Colonic mucosa (tissue), 4 donors: ENCODE measurements at regions not wholly inside any gene's neighbourhood (a gene's known extent, or its start where the extent isn't known, plus 50 kb on each side); places are given as distances from the start of the nearest gene placed in this dataset.

Experiments used
- DNase-seq: peaks from one replicate; pipeline ENCODE4 v3.0.0-alpha.2; 2020
- H3K27ac ChIP-seq: fragments of 200-600 bp; one replicate; pipeline ENCODE4 v1.8.0; 2021
- H3K27me3 ChIP-seq: fragments of 200-600 bp; one replicate; pipeline ENCODE4 v1.8.0; 2021
- H3K36me3 ChIP-seq: fragments of 200-600 bp; one replicate; pipeline ENCODE4 v1.8.0; 2021
- H3K4me1 ChIP-seq: fragments of 200-600 bp; one replicate; pipeline ENCODE4 v1.8.0; 2021; ENCODE audit warnings: mild to moderate bottlenecking
- H3K4me3 ChIP-seq: fragments of 200-600 bp; one replicate; pipeline ENCODE4 v1.8.0; 2021
- H3K9ac ChIP-seq, 2 donors: one replicate each; pipeline ENCODE4 v1.7.0; 2013; ENCODE audit warnings: control low read depth in 2 of 2, low read depth in 2 of 2, low read length in 2 of 2
- H3K9me3 ChIP-seq: fragments of 200-600 bp; one replicate; pipeline ENCODE4 v1.8.0; 2021
- CTCF ChIP-seq: fragments of 200-600 bp; IDR thresholded peaks from one replicate; pipeline ENCODE4 v1.8.0; 2022; ENCODE audit warnings: antibody characterized with exemption, mild to moderate bottlenecking
- intact Hi-C: fragments of 100-400 bp; cut with DNase I; formaldehyde crosslinking; loops from one replicate; pipeline ENCODE4 v1.14.1; 2022
- donor health status: healthy.
- donor health status: DM: no; HTN: no; CAD: no.
- donor health status: DM: no; HTN: no; CAD: no.

GRCh38 chr1:80047791-80048190, 1041.3 kb upstream of the ADGRL4 start:
- no peak overlapping the region for H3K4me3 ChIP-seq
- H3K36me3 ChIP-seq, result no peaks in the 10 kb centered on the region
- TF ChIP-seq CTCF, result no peak
- H3K4me1 ChIP-seq, result no peaks in the 10 kb centered on the region
- no peak overlapping the region for H3K9ac ChIP-seq
- H3K27me3 ChIP-seq, result no peaks in the 10 kb centered on the region
- intact Hi-C loops, result no loop called here
- DNase-seq, result no peak
- H3K27ac ChIP-seq, result no peak overlapping the region
- no peaks in the 10 kb centered on the region for H3K9me3 ChIP-seq

GRCh38 chr1:80044662-80045061, 1038.1 kb upstream of the ADGRL4 start:
- DNase-seq, result no peak
- TF ChIP-seq CTCF, result no peak
- H3K4me1 ChIP-seq, result no peaks in the 10 kb centered on the region
- no peak overlapping the region for H3K9ac ChIP-seq
- intact Hi-C loops, result no loop called here
- H3K9me3 ChIP-seq, result no peaks in the 10 kb centered on the region
- H3K27ac ChIP-seq, result no peak overlapping the region
- H3K27me3 ChIP-seq, result no peaks in the 10 kb centered on the region
- no peaks in the 10 kb centered on the region for H3K36me3 ChIP-seq
- H3K4me3 ChIP-seq, result no peak overlapping the region

DNA sequence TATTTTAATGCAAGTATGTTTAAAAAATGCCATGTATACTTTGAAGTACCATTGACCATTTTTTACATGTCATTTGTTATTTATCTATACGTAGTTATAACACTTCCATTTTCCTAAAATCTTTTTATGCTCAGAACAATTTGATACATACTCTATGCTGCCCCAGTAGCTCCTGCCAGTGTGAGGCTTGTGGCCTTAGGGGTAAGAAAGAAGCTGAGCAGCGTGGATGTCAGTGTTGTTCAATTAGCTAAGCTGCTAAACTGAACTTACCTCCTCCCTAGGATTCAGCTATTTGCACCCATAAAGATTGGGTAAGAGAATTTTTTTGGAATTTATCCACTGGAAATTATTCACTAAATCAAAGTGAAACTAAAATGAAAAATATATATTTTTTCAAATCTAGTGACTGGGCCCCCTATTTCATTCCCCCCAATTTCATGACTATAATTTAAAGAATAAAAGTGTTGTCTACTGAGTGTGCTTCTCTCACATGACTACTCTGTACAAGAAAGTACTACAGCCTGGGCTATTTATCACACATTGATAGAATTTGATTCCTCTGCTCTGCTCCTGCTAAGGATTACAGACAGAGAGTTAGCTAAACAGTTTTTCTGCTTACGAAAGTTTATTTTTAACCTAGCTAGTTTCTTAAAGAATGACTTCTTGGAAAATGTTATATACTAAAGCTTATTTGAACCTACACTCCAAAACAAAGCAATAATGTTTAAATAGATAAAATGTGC, 1030.3 kb upstream of the ADGRL4 start:
- no peak overlapping the region for H3K4me3 ChIP-seq
- no peak overlapping the region for H3K27ac ChIP-seq
- TF ChIP-seq CTCF, result no peak
- H3K4me1 ChIP-seq, result no peaks in the 10 kb centered on the region
- intact Hi-C loops, result no loop called here
- H3K36me3 ChIP-seq, result no peaks in the 10 kb centered on the region
- no peak overlapping the region for H3K9ac ChIP-seq
- no peaks in the 10 kb centered on the region for H3K27me3 ChIP-seq
- DNase-seq, result no peak
- no peaks in the 10 kb centered on the region for H3K9me3 ChIP-seq

DNA sequence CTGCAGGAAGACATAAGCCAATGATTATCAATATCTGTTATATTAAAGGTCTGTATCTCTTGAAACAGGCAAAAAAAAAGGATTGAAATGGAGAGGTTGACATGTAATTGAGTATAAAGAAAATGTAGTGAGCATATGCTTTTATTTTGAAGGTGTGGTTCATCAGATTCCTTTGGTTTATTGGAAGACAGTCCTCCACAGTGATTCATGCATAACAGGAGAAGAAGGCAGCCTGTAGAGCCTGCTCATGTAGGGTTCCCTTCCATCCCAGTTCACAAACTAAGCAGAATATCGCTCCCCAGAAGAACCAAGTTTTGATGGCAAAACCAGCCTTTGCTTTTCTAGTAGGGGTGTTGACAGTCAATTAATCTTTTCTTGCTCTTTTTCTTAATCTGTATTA, 1016.8 kb upstream of the ADGRL4 start:
- TF ChIP-seq CTCF, result no peak
- H3K4me1 ChIP-seq, result no peaks in the 10 kb centered on the region
- H3K4me3 ChIP-seq, result no peak overlapping the region
- H3K9me3 ChIP-seq, result no peaks in the 10 kb centered on the region
- H3K27ac ChIP-seq, result no peak overlapping the region
- intact Hi-C loops, result no loop called here
- DNase-seq, result no peak
- no peaks in the 10 kb centered on the region for H3K36me3 ChIP-seq
- no peaks in the 10 kb centered on the region for H3K27me3 ChIP-seq
- H3K9ac ChIP-seq, result no peak overlapping the region

DNA sequence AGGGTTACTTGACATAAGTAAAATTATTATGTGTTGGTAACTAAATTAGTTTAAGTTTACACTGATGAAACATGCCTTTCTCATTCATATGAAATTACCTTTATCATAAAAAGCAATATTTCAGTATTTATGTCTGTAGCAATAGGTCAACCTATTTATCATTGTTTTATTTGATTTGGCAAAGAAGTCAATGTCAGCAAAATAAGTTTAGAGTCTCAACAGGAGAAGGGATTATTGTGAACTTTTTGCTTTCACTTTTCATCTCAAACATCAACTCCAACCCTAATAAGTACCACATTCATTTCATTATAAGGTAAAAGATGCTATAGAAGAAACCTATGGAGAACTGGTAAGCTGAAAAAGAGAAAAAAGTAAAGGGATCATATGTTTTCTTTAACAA, 1015.4 kb upstream of the ADGRL4 start:
- intact Hi-C loops, result no loop called here
- Histone ChIP-seq H3K27me3 (no peaks in the 10 kb centered on the region), H3K4me3 (no peak overlapping the region), H3K4me1 (no peaks in the 10 kb centered on the region), H3K27ac (no peak overlapping the region), H3K9me3 (no peaks in the 10 kb centered on the region), H3K36me3 (no peaks in the 10 kb centered on the region), H3K9ac (no peak overlapping the region)
- no peak for TF ChIP-seq CTCF
- DNase-seq, result no peak
